Stimulated activated CD8-positive, alpha-beta memory T cell treated with anti-CD3 and anti-CD28 coated beads, Interleukin-7, amount 100 ng/mL, for 24 hours (primary cell): ENCODE measurements at regions not wholly inside any gene's neighbourhood (a gene's known extent, or its start where the extent isn't known, plus 50 kb on each side); places are given as distances from the start of the nearest gene placed in this dataset.
"Not testable (repeated sequence)": the region's sequence is repeated elsewhere in the genome, so short reads cannot be mapped to it uniquely, and the experiment has no call there.

Source experiments
- DNase-seq: peaks from one replicate; pipeline ENCODE4 v3.0.0-alpha.2; 2020; ENCODE audit warnings: low read depth

GRCh38 chr10:78596556-78596955 lies 472.2 kb upstream of the ZMIZ1 start:
- no peak for DNase-seq

GRCh38 chr10:78597796-78598555 lies 470.8 kb upstream of the ZMIZ1 start:
- no peak for DNase-seq

GRCh38 chr10:78599122-78599853 lies 469.5 kb upstream of the ZMIZ1 start:
- DNase-seq = no peak

GRCh38 chr10:78600121-78600665 lies 468.6 kb upstream of the ZMIZ1 start:
- DNase-seq = no peak

GRCh38 chr10:78600740-78601139 lies 468.0 kb upstream of the ZMIZ1 start:
- no peak for DNase-seq

- no peak for DNase-seq
Observed at GRCh38 chr10:78602201-78602932, 466.4 kb upstream of the ZMIZ1 start.

- DNase-seq = no peak
Observed at GRCh38 chr10:78604286-78604685, 464.5 kb upstream of the ZMIZ1 start.

- no peak for DNase-seq
Observed at GRCh38 chr10:78604721-78605120, 464.0 kb upstream of the ZMIZ1 start.

- DNase-seq = no peak
Observed at GRCh38 chr10:78605800-78606350, 462.9 kb upstream of the ZMIZ1 start.

- not testable (repeated sequence) for DNase-seq
Observed at GRCh38 chr10:78606766-78607165, 462.0 kb upstream of the ZMIZ1 start.

- DNase-seq = no peak
Observed at GRCh38 chr10:78609976-78610375, 458.8 kb upstream of the ZMIZ1 start.

- no peak for DNase-seq
Observed at GRCh38 chr10:78613132-78613531, 455.6 kb upstream of the ZMIZ1 start.

GRCh38 chr10:78614267-78614666 lies 454.5 kb upstream of the ZMIZ1 start:
- DNase-seq = no peak

GRCh38 chr10:78614744-78615143 lies 454.0 kb upstream of the ZMIZ1 start:
- no peak for DNase-seq

- DNase-seq = no peak
Observed at GRCh38 chr10:78616125-78616695, 452.6 kb upstream of the ZMIZ1 start.

GRCh38 chr10:78617115-78617514 lies 451.7 kb upstream of the ZMIZ1 start:
- no peak for DNase-seq

GRCh38 chr10:78617631-78618030 lies 451.1 kb upstream of the ZMIZ1 start:
- DNase-seq = no peak

GRCh38 chr10:78618050-78618449 lies 450.7 kb upstream of the ZMIZ1 start:
- DNase-seq = no peak

- no peak for DNase-seq
Observed at GRCh38 chr10:78619115-78619851, 449.5 kb upstream of the ZMIZ1 start.

- no peak for DNase-seq
Observed at GRCh38 chr10:78619896-78620295, 448.9 kb upstream of the ZMIZ1 start.
